DMS53 (cell line): ENCODE measurements at regions not wholly inside any gene's neighbourhood (a gene's known extent, or its start where the extent isn't known, plus 50 kb on each side); places are given as distances from the start of the nearest gene placed in this dataset.
"Not testable (repeated sequence)": the region's sequence is repeated elsewhere in the genome, so short reads cannot be mapped to it uniquely, and the experiment has no call there.

ENCODE experiments used
- DNase-seq: peaks from one replicate; lab custom pipeline; 2025; lab: John Stamatoyannopoulos, UW

GRCh38 chr22:25417826-25418225, 146.6 kb upstream of the GRK3 start:
- not testable (repeated sequence) for DNase-seq

GRCh38 chr22:25419247-25420113, 145.0 kb upstream of the GRK3 start:
- peak; percentile 30 for DNase-seq

- not testable (repeated sequence) for DNase-seq
Measured at GRCh38 chr22:25420114-25420441, 144.4 kb upstream of the GRK3 start.

GRCh38 chr22:25420471-25420924, 144.0 kb upstream of the GRK3 start:
- DNase-seq = no peak

- DNase-seq = no peak
Measured at GRCh38 chr22:25420925-25421904, 143.3 kb upstream of the GRK3 start.

DNA sequence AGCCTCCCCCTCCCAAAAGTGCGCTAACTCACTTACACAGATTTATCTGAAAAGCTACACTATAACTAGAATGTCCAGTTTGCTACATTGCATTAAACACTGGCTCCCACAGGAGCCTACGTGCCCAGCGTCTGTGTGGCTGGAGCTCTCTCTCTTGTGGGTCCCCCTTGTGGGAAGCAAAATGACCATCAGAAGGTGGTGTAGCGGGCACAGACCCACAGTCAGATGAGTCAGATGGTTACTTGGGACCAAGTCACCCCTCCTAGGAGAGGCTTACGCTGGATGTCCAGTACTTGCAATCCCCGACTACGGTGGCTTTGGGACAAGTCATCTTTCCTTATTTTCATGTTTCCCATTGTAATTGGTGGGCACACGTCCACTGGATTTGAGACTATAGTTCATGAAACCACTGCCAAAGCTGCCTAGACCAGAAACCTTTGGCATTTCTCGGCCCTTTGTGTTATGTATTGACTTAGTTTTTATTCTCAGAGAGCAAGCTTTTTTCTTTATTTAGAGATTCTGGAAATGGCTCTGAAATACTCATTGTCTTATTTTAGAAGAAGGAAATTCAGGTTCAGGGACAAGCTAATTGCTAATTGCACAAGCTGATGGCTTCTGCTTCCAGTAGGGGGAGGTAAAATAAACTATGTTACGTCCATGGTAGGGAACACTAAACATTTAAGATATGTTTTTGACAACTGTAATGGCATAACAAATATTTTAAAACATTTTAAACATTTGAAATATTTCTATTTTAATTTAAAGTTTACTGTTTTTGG, 137.8 kb upstream of the GRK3 start:
- DNase-seq = not testable (repeated sequence)

GRCh38 chr22:25431637-25432342, 132.7 kb upstream of the GRK3 start:
- DNase-seq = not testable (repeated sequence)

DNA sequence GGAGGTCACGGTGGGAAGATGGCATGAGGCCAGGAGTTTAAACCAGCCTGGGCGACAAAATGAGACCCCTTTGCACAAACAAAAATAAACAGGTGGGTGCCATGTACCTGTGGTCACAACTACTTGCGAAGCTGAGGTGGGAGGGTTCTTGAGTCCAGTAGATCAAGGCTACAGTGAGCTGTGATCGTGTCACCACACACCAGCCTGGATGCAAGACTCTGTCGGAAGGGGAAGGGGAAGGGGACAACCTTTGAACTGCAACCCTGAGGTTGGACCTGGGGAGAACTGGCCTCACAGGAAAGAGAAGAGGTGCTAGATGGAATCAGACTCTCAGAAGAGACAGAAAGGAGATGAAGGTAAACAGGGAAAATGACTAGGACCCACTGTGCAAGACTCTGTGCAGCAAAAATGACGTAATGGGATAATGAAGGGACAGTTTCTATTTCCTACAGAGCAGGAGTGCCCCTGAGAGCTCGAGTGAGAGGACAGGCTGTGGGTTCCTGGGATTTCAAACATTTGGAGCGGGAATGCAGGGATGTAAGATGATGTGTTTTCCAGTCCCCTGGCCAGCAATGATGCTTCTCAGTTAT, 131.0 kb upstream of the GRK3 start:
- DNase-seq = not testable (repeated sequence)

- DNase-seq = no peak
Measured at GRCh38 chr22:25437414-25438160, 126.9 kb upstream of the GRK3 start.

- DNase-seq = peak; percentile 24
Measured at GRCh38 chr22:25447067-25447685, 117.3 kb upstream of the GRK3 start.

GRCh38 chr22:25447686-25448434, 116.6 kb upstream of the GRK3 start:
- peak; percentile 75 for DNase-seq

DNA sequence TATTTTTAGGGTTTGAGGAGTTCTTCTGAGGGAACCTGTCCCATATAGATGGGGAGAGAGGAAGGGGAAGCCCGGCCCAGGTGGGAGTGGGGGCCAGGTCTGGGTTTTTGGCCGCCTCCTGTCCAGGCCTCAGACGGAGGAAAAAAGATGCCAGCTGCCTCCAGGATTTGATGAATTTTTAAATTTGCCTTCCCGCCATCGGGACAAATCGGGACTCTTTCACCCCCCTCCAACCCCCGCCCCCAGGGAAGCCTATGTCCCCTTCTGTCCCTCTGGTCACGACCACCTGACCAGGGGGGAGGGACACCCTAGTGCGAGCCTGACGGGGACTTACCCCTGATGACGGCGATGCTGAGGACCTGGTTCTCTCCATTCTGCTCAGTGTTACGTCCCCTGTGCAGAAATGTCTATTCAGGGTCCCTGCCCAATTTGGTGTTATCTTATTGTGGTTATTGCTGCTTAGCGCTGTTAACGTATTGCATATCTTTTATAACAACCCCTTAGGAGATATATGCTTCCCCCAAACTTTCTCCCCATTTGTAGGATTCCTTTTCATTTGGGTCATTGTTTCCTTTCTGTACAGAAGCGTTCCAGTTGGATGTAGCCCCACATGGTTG, 115.9 kb upstream of the GRK3 start:
- peak; percentile 4 for DNase-seq

GRCh38 chr22:25449781-25450317, 114.6 kb upstream of the GRK3 start:
- DNase-seq = no peak

DNA sequence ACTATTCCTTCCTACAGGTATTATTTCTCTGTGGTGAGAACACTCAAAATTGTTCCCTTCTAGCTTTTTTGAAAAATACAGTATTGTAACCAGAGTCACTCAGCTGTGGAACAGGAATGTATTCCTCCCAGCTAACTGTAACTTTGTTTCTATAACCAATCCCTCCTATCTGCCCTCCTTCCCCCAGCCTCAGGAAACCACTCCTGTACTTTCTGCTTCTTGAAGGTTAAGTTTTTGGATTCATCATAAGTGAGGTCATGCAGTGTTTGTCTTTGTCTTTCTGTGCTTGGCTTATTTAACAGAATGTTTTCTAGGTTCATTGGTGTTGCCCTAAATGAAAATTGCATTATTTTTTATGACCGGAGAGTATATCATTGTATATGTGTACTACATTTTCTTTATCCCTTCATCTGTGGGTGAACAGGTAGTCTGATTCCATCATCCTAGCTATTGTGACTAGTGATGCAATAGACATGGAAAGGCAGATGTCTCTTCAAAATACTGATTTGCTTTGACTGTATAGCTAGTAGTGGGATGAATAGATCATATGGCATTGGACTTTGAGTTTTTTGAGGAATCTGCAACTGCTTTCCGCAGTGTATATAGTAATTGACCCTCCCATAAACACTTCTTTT, 112.9 kb upstream of the GRK3 start:
- no peak for DNase-seq

DNA sequence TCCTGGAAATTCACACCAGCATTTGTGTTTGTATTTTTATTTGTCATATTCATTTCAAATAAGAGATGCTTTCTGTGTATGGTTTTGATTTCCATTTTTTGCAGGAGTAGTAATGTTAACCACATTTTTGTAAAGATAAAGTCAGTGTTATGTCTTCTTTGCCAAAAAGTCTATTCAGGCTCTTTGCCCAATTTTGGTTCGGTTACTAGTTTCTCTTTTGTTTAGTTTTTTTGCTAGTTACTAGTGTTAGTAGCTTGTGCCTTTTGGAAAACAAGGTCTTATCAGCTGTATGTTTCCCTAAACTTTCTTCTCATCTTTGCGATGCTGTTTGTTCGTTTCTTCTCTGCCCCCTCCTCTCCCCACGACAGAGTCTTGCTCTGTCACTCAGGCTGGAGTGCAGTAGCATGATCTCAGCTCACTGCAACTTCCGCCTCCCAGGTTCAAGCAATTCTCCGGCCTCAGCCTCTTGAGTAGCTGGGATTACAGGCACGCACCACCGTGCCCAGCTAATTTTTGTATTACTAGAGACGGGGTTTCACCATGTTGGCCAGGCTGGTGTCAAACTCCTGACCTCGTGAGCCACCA, 112.3 kb upstream of the GRK3 start:
- DNase-seq = no peak

DNA sequence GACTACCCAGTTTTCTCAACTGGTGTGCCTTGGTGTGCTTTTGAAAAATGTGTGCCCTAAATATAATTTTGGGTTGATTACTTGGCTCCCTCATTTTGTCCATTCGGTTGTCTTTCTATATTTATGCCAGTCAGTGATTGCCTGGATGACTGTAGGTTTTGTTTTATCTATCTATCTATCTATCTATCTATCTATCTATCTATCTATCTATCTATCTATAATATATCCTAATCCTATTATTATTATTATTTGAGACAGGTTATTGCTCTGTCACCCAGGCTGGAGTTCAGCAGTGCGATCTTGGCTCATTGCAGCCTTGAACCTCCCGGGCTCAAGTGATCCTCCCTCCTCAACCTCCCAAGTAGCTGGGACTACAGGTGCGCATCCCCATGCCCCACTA, 111.4 kb upstream of the GRK3 start:
- DNase-seq = no peak

DNA sequence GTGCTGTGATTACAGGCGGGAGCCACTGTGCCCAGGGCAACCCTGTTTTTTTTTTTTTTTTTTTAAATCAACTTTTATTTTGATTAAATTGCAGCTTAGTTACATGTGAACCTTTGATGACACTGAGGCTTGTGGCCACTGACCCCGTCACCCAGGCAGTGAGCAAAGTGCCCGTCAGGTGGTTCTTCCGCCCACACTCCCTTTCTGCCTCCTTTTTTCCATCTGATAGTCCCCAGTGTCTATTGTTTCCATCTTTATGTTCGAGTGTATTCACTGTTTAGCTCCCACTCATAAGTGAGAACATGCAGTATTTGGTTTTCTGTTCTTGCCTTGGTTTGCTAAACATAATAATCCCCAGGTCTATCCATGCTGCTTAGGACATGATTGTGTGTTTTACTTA, 110.9 kb upstream of the GRK3 start:
- DNase-seq = no peak
